ENCODE measurements at regions not wholly inside any gene's neighbourhood (a gene's known extent, or its start where the extent isn't known, plus 50 kb on each side); places are given as distances from the start of the nearest gene placed in this dataset.
A peak's percentile ranks its signal among the peaks of the same experiment; 100 is the strongest.

GRCh38 chr11:121696931-121697670 lies 244.3 kb upstream of the SORL1-AS1 start:
- no peak for TF ChIP-seq POLR2A (IDR thresholded peaks at IDR 0.05)
- TF ChIP-seq, protein P1, sequence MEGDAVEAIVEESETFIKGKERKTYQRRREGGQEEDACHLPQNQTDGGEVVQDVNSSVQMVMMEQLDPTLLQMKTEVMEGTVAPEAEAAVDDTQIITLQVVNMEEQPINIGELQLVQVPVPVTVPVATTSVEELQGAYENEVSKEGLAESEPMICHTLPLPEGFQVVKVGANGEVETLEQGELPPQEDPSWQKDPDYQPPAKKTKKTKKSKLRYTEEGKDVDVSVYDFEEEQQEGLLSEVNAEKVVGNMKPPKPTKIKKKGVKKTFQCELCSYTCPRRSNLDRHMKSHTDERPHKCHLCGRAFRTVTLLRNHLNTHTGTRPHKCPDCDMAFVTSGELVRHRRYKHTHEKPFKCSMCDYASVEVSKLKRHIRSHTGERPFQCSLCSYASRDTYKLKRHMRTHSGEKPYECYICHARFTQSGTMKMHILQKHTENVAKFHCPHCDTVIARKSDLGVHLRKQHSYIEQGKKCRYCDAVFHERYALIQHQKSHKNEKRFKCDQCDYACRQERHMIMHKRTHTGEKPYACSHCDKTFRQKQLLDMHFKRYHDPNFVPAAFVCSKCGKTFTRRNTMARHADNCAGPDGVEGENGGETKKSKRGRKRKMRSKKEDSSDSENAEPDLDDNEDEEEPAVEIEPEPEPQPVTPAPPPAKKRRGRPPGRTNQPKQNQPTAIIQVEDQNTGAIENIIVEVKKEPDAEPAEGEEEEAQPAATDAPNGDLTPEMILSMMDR (IDR thresholded peaks at IDR 0.05 in 4 of 5, conservative IDR thresholded peaks at IDR 0.05 in 1 of 5), result no peak
- H3K9me3 ChIP-seq, result no peaks in the 10 kb centered on the region
- H3K4me1 ChIP-seq, result peaks cover 0 to 5% of the 10 kb centered on the region in 2 donors
- ATAC-seq (no peak), DNase-seq (no peak)
- no peak overlapping the region for H3K27ac ChIP-seq
- H3K36me3 ChIP-seq, result no peaks in the 10 kb centered on the region
- peak overlapping the region in 1 of 4 donors; percentile 16 for H3K4me3 ChIP-seq
- in situ Hi-C loops (cut with MboI; ENCODE audit: low sequenced_read_pairs in 4 of 4), result no loop called here
- intact Hi-C loops (cut with DNase I; ENCODE audit: low total_unique reads), result no loop called here
- H3K27me3 ChIP-seq, result no peaks in the 10 kb centered on the region

- DNase-seq, result no peak
Measured at GRCh38 chr11:121696177-121696871, 243.6 kb upstream of the SORL1-AS1 start.

DNA sequence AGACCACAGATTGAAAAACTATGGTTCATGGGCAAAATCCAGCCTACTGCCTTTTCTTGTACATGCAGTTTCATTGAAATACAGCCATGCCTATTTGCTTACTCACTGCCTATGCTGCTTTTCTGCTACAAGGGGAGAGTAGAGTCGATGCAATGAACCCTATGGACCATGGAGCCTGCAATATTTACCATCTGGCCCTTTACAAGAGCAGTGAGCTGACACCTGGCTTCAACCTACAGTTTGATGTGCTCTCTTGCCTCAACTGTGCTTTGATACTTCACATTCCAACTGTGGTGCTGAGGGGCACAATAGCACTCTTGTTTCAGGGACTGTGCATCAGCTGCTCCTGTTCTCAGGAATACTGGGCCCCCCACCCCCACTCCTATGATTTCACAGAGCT lies 239.5 kb upstream of the SORL1-AS1 start:
- Histone ChIP-seq H3K4me1 (peaks cover 0 to 9% of the 10 kb centered on the region in 2 donors), H3K4me3 (no peak overlapping the region), H3K9me3 (no peaks in the 10 kb centered on the region), H3K27me3 (no peaks in the 10 kb centered on the region), H3K36me3 (no peaks in the 10 kb centered on the region), H3K27ac (no peak overlapping the region)
- in situ Hi-C loops (cut with MboI; ENCODE audit: low sequenced_read_pairs in 4 of 4), result no loop called here
- no peak for TF ChIP-seq POLR2A (IDR thresholded peaks at IDR 0.05)
- TF ChIP-seq, protein P1 (IDR thresholded peaks at IDR 0.05 in 4 of 5, conservative IDR thresholded peaks at IDR 0.05 in 1 of 5), result no peak
- intact Hi-C loops (cut with DNase I; ENCODE audit: low total_unique reads), result no loop called here
- DNase-seq (no peak), ATAC-seq (no peak)

More at GRCh38 chr11:121696177-121696871, 243.6 kb upstream of the SORL1-AS1 start:
- no peak for ATAC-seq
- Histone ChIP-seq H3K4me1 (peaks cover 0 to 5% of the 10 kb centered on the region in 2 donors), H3K4me3 (peak overlapping the region in 3 of 4 donors; percentile 12 to 27 (median 16)), H3K36me3 (no peaks in the 10 kb centered on the region), H3K27ac (no peak overlapping the region), H3K27me3 (no peaks in the 10 kb centered on the region), H3K9me3 (no peaks in the 10 kb centered on the region)
- in situ Hi-C loops (cut with MboI; ENCODE audit: low sequenced_read_pairs in 4 of 4) (no loop called here), intact Hi-C loops (cut with DNase I; ENCODE audit: low total_unique reads) (no loop called here)
- no peak for TF ChIP-seq POLR2A (IDR thresholded peaks at IDR 0.05)
- TF ChIP-seq, protein P1 (IDR thresholded peaks at IDR 0.05 in 4 of 5, conservative IDR thresholded peaks at IDR 0.05 in 1 of 5), result no peak

DNA sequence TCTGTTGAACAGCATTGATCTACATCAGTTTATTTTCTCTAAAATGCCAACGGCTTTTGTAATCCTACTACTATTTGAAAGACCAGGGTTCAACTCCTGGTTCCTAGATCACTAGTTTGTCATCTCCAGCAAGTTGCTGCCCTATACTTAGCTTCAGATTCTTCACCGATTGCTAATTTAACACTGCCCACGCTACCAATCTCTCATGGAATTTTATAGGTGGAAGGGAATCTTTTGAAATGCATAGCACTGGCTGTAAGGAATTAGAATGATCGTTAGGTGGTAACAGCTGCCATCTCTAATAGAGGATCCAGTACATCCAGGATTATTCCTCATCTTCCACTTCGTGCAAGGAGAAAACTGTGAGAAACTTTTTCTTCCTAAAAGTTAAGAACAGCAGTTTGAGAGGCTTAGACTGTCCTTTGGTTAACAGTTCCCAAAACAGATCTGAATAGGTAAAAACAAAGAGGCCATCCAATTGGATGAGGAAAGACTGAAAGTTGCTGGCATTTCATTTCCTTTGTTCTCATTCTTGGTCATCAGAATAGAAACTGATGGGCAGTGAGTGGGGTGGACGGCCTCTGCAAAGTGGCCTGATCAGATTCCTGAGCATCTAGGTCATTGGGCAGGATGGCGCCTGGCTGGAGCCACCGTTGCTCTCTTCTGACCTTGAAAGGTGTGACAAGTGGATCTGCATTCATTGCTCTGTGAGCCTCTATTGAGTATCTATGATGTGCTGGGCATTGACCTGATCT lies 236.3 kb upstream of the SORL1-AS1 start:
- in situ Hi-C loops (cut with MboI; ENCODE audit: low sequenced_read_pairs in 4 of 4) (no loop called here), intact Hi-C loops (cut with DNase I; ENCODE audit: low total_unique reads) (no loop called here)
- Histone ChIP-seq H3K27me3 (no peaks in the 10 kb centered on the region), H3K36me3 (no peaks in the 10 kb centered on the region), H3K4me1 (peaks cover 0 to 9% of the 10 kb centered on the region in 2 donors), H3K27ac (no peak overlapping the region), H3K4me3 (no peak overlapping the region), H3K9me3 (no peaks in the 10 kb centered on the region)
- ATAC-seq (no peak), DNase-seq (no peak)
- TF ChIP-seq, protein P1 (IDR thresholded peaks at IDR 0.05 in 4 of 5, conservative IDR thresholded peaks at IDR 0.05 in 1 of 5), result no peak
- TF ChIP-seq POLR2A (IDR thresholded peaks at IDR 0.05), result no peak
